ENCODE measurements at regions not wholly inside any gene's neighbourhood (a gene's known extent, or its start where the extent isn't known, plus 50 kb on each side); places are given as distances from the start of the nearest gene placed in this dataset.

DNA sequence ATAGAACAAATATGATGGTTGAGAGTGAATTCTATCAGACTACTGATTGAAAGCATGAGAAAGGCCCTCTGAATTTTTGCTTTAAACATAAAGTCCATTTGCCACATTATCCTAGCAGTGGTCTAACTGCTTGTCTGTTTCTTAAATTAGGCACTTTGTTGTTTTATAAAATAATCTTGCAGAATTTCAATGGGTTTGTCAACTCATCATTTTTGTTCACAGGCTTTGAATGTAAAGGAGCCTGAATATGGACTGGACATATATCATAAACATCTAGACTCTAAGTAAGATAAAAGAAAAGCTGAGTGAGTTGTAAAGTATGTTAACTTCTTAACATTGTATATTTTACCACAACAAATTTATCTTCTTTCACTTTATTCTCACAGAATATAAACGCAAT lies 845.9 kb downstream of the SUCLG1 start:
- TF ChIP-seq, protein P1, sequence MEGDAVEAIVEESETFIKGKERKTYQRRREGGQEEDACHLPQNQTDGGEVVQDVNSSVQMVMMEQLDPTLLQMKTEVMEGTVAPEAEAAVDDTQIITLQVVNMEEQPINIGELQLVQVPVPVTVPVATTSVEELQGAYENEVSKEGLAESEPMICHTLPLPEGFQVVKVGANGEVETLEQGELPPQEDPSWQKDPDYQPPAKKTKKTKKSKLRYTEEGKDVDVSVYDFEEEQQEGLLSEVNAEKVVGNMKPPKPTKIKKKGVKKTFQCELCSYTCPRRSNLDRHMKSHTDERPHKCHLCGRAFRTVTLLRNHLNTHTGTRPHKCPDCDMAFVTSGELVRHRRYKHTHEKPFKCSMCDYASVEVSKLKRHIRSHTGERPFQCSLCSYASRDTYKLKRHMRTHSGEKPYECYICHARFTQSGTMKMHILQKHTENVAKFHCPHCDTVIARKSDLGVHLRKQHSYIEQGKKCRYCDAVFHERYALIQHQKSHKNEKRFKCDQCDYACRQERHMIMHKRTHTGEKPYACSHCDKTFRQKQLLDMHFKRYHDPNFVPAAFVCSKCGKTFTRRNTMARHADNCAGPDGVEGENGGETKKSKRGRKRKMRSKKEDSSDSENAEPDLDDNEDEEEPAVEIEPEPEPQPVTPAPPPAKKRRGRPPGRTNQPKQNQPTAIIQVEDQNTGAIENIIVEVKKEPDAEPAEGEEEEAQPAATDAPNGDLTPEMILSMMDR (conservative IDR thresholded peaks at IDR 0.05; ENCODE audit: low read depth, low read length): no peak
- no peak for TF ChIP-seq EZH2 (IDR thresholded peaks at IDR 0.05; ENCODE audit: borderline replicate concordance, low read depth, low read length, poor library complexity, severe bottlenecking)

All from A673 (cell line).